Activated CD8-positive, alpha-beta memory T cell treated with anti-CD3 and anti-CD28 coated beads, Interleukin-2, amount 10 ng/mL, durations not matched to agents 7 days and 5 days (primary cell): ENCODE measurements at regions not wholly inside any gene's neighbourhood (a gene's known extent, or its start where the extent isn't known, plus 50 kb on each side); places are given as distances from the start of the nearest gene placed in this dataset.

Experiments used
- ATAC-seq: fragments of 150-1000 bp; cut with Tn5 transposase; one replicate; pipeline ENCODE4 v1.10.0; 2021; ENCODE audit warnings: moderate library complexity
- CTCF ChIA-PET: fragments of 350-600 bp; sonication (Branson Sonifier 250); formaldehyde crosslinking; loops from one replicate; lab custom pipeline; 2021; ENCODE audit warnings: antibody characterized with exemption; lab: Charles Lee
- DNase-seq: peaks from one replicate; pipeline ENCODE4 v3.0.0-alpha.2; 2020
- H3K27ac Mint-ChIP-seq: one replicate; pipeline ENCODE4 v1.8.0; 2021; ENCODE audit warnings: mild to moderate bottlenecking, mixed read lengths
- H3K27me3 Mint-ChIP-seq: one replicate; pipeline ENCODE4 v1.8.0; 2021; ENCODE audit warnings: mixed read lengths
- H3K36me3 Mint-ChIP-seq: one replicate; pipeline ENCODE4 v1.8.0; 2021; ENCODE audit warnings: mild to moderate bottlenecking, mixed read lengths
- H3K4me1 Mint-ChIP-seq: one replicate; pipeline ENCODE4 v1.8.0; 2021; ENCODE audit warnings: mixed read lengths
- H3K4me3 Mint-ChIP-seq: one replicate; pipeline ENCODE4 v1.8.0; 2021; ENCODE audit warnings: mild to moderate bottlenecking, moderate library complexity, mixed read lengths
- H3K9me3 Mint-ChIP-seq: one replicate; pipeline ENCODE4 v1.8.0; 2022; ENCODE audit warnings: low read depth, mixed read lengths

DNA sequence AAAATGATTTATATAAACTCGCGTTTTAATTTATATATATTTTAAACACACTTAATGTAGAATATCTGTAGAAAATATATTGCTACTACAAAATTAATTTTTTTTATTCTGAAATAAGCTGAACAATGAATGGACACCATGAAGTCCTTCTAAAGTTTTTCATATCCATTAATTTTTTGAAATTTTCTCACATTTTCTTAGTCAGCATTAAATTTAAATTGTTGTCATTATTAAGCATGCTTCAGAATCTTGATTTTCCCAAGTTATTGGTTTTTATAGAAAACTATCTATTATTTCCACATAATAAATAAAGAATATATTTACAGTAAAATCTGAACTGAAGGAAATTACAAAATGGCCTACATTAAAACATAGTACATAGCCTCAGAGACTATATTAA is 1314.9 kb upstream of the CDH6 start:
- Mint-ChIP-seq H3K36me3 (no peaks in the 10 kb centered on the region), H3K4me1 (no peaks in the 10 kb centered on the region), H3K27ac (no peak overlapping the region), H3K4me3 (no peak overlapping the region), H3K9me3 (peaks cover 8% of the 10 kb centered on the region), H3K27me3 (no peaks in the 10 kb centered on the region)
- DNase-seq (no peak), ATAC-seq (no peak)
- CTCF ChIA-PET = no interaction called here

DNA sequence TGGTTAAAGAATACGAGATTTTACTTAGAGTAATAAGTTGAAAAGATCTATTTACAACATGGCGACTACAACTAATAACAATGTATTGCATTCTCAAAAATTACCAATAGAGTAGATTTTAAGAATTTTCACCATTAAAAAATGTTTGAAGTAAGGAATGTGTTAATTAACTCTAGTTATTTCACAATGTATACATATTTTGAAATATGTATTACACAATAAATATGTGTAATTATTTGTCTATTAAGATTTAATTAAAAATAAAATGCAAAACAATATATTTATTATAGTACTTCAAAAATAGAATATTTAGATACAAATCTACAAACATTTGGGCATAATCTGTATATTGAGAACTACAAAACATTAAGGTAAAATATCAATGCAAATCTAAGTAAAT is 1326.3 kb upstream of the CDH6 start:
- ATAC-seq (no peak), DNase-seq (no peak)
- Mint-ChIP-seq H3K27me3 (no peaks in the 10 kb centered on the region), H3K9me3 (peaks cover 7% of the 10 kb centered on the region), H3K4me1 (no peaks in the 10 kb centered on the region), H3K27ac (no peak overlapping the region), H3K4me3 (no peak overlapping the region), H3K36me3 (no peaks in the 10 kb centered on the region)
- CTCF ChIA-PET = no interaction called here

DNA sequence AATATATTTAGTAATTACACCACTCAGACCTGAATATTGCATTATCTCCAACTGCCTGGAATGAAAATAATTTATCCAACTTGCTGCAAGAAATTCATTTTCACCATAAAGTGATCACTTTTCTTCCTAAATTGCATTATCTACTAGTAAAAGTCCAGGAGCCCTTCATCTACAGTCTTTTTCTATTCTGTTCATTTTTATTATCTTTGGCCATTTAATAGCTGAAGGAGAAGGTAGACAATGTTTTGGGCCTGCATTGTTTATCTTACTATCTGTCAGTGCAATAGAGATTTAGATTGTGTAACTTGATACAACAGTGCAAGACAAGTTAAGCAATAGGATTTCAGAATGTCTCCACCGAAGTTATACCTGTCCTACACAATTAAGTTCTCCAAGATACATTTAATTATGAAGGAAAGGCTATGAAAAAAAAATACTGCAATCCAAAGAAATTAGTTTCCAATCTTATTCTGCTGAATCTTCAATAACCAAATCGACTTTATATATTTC is 1339.7 kb upstream of the CDH6 start:
- Mint-ChIP-seq H3K4me3 (no peak overlapping the region), H3K36me3 (no peaks in the 10 kb centered on the region), H3K27ac (no peak overlapping the region), H3K9me3 (peaks cover 19% of the 10 kb centered on the region), H3K4me1 (no peaks in the 10 kb centered on the region), H3K27me3 (no peaks in the 10 kb centered on the region)
- ATAC-seq (no peak), DNase-seq (no peak)
- CTCF ChIA-PET = no interaction called here

DNA sequence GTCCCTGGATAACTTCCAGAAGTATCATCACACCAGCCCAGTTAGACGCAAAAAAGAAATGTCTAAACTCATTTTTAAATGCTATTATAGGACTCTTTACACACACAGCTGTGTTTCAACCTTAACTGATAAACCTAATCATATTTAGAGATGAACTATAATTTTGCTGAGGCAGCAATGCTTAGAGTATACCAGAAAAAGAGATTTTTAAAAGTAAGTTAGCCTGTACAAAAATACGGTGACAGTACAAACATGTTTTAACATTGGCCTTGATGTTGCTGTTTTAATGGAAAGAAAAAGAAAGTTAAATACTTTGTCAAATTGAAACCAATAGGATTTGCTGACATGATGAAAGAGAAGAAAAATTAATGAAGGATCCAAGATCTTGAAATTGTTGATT is 1341.2 kb upstream of the CDH6 start:
- DNase-seq = no peak
- H3K4me1 Mint-ChIP-seq = no peaks in the 10 kb centered on the region
- no peaks in the 10 kb centered on the region for H3K27me3 Mint-ChIP-seq
- no peak overlapping the region for H3K4me3 Mint-ChIP-seq
- H3K27ac Mint-ChIP-seq = no peak overlapping the region
- CTCF ChIA-PET = no interaction called here
- no peaks in the 10 kb centered on the region for H3K36me3 Mint-ChIP-seq
- ATAC-seq = no peak
- H3K9me3 Mint-ChIP-seq = peaks cover 17% of the 10 kb centered on the region

DNA sequence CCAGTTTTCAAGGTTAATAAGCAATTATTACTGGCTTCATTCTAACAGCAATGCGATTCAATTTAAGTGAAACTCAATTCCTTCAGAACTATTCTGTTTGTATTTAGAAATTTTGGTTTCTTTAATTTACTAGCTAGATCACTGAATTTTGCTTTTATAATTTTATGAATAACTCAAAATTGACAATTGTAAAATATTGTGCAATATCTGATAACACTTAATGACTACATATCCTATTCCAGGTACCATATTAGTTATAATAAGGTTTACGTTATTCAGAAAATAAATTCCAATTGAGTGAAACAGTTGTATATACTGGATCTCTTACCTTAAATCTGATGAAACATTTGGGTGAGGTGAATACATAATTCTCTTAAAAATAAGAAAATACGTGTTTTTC is 1348.3 kb upstream of the CDH6 start:
- CTCF ChIA-PET = no interaction called here
- no peaks in the 10 kb centered on the region for H3K36me3 Mint-ChIP-seq
- H3K4me1 Mint-ChIP-seq = no peaks in the 10 kb centered on the region
- no peak for DNase-seq
- peaks cover 12% of the 10 kb centered on the region for H3K9me3 Mint-ChIP-seq
- ATAC-seq = no peak
- H3K27ac Mint-ChIP-seq = no peak overlapping the region
- no peak overlapping the region for H3K4me3 Mint-ChIP-seq
- H3K27me3 Mint-ChIP-seq = no peaks in the 10 kb centered on the region

DNA sequence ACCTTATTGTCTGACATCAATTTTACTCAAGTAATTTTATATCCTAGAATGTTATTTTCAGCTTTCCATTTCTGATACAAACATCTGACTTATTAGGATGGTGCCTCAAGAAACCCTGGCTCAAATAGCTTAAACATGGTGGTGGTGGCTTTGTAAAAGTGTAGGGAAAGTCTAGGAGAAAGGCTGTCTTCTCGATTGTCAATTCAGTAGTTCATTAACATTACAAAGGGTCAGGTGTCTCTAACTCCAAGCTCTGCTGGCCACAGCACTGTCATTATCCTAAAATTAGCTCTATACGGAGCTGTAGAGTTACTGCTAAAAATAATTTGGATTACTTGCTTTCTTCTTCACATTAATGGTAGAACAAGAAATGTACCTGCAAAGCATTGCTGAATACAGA is 1360.1 kb upstream of the CDH6 start:
- Mint-ChIP-seq H3K27ac (no peak overlapping the region), H3K9me3 (peaks cover 5% of the 10 kb centered on the region), H3K4me3 (no peak overlapping the region), H3K27me3 (no peaks in the 10 kb centered on the region), H3K4me1 (no peaks in the 10 kb centered on the region), H3K36me3 (no peaks in the 10 kb centered on the region)
- CTCF ChIA-PET = no interaction called here
- ATAC-seq = no peak
- no peak for DNase-seq

DNA sequence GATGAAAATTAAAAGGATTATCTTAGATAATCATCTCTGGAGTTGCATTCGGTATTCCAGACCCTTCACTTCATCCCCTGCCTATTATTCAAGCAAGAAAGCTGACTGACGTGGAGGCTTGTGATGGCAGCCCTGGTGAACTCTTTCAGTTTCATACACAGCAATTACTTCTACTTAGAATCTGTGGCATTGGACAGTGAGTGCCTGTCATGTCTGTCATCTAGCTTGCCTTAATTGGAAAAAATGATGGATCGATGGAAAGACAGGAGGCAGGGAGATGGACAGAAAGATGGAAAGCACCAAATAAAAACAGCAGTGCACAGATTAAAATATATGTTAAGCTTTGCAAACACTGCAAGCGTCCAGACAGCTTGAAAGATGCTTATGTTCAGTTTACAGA is 1371.0 kb upstream of the CDH6 start:
- Mint-ChIP-seq H3K27me3 (no peaks in the 10 kb centered on the region), H3K4me3 (no peak overlapping the region), H3K4me1 (no peaks in the 10 kb centered on the region), H3K9me3 (peaks cover 18% of the 10 kb centered on the region), H3K36me3 (no peaks in the 10 kb centered on the region), H3K27ac (no peak overlapping the region)
- ATAC-seq (no peak), DNase-seq (no peak)
- CTCF ChIA-PET = no interaction called here

DNA sequence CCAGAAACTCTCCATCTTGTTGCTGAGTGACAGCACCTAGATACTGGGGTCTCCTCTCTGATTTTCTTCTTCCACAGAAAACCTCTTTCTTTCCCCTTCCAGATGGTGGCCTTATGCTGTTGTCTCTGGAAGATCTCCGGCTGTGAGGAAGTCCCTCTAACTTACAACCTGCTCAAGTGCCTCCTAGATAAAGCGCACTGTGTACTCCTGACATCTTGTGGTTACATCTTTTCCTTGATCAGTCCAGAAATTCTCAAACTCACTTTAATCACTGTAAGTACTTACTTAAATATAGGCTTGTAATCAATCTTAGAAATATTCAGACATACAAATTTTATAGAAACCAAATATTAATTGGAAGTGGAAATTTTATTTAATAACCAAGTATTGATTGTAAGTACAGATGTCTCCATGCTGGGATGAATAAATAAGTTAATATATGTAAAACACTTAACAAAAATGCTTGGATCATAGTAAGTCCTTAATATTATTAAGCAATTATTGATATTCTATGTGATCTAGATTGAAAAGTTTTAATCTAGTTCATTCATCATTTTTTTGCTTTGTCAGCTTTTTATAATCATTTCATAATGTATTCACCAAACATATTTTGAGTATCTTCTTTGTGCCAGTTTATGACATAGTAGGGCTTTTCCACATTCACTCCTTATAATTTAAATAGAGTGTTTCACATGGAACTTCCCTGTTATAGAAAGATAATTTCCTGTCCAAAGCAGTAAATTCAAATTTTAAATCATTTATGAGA is 1381.4 kb upstream of the CDH6 start:
- Mint-ChIP-seq H3K36me3 (no peaks in the 10 kb centered on the region), H3K27ac (no peak overlapping the region), H3K27me3 (no peaks in the 10 kb centered on the region), H3K4me3 (no peak overlapping the region), H3K9me3 (peaks cover 10% of the 10 kb centered on the region), H3K4me1 (no peaks in the 10 kb centered on the region)
- ATAC-seq (no peak), DNase-seq (no peak)
- CTCF ChIA-PET = no interaction called here

DNA sequence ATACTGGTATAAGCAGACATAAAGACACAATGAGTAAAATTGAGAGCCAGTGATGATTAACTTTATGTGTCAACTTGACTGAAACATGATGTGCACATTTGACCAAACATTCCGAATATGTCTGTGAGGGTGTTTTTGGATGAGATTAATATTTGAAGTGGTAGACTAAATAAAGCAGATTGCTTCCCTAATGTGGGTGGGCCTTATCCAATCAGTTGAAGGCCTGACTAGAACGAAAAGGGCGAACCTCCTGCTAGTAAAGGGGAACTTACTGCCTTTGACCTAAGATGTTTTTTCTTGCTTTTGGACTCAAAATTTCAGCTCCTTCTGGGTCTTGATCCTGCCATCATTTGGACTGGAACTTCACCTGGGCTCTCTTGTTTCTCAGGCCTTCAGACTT is 1387.7 kb upstream of the CDH6 start:
- CTCF ChIA-PET = no interaction called here
- Mint-ChIP-seq H3K36me3 (no peaks in the 10 kb centered on the region), H3K4me1 (no peaks in the 10 kb centered on the region), H3K4me3 (no peak overlapping the region), H3K27ac (no peak overlapping the region), H3K9me3 (peaks cover 9% of the 10 kb centered on the region), H3K27me3 (no peaks in the 10 kb centered on the region)
- no peak for DNase-seq
- no peak for ATAC-seq

DNA sequence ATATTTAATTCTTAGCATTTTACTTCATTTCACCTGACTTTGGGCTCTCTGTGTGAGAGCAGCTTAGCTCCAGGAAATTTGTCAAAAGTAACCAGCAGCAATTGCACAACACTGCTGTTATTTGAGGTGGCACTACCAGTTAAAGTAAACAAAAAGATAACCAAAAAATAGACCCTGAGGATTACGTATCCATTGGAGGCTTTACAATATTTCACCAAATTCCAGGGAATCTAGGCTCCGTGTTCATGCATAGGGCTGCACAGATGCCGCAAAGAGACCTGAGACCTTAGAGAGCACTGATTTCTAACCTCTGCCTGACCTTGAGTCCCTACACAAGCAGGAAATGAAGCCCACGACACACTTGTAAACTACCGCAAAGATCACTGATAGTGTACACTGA is 1392.7 kb upstream of the CDH6 start:
- ATAC-seq (no peak), DNase-seq (no peak)
- H3K27me3 Mint-ChIP-seq = no peaks in the 10 kb centered on the region
- no peak overlapping the region for H3K27ac Mint-ChIP-seq
- no peaks in the 10 kb centered on the region for H3K4me1 Mint-ChIP-seq
- H3K36me3 Mint-ChIP-seq = no peaks in the 10 kb centered on the region
- no peak overlapping the region for H3K4me3 Mint-ChIP-seq
- CTCF ChIA-PET = no interaction called here
- peaks cover 5% of the 10 kb centered on the region for H3K9me3 Mint-ChIP-seq

DNA sequence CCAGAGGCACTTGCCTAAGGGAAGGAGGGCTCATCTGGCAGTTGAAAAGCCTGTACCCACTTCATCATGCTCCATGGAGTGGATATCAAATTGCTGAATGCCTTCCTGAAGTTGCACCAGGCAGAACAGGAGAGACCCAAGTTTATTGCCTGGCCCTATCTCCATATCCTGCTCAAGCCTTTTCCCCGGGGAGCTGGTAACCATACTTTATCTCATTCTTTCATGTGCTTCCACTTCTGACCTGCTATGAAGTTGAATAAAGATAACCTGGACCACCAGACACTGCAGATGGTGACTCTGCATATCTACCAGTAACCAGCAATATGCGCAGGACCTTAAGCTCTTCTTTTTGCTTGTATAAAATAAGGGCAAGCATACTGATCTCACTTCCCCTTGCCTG is 1397.5 kb upstream of the CDH6 start:
- Mint-ChIP-seq H3K27me3 (no peaks in the 10 kb centered on the region), H3K36me3 (no peaks in the 10 kb centered on the region), H3K27ac (no peak overlapping the region), H3K4me1 (no peaks in the 10 kb centered on the region), H3K4me3 (no peak overlapping the region), H3K9me3 (peaks cover 10% of the 10 kb centered on the region)
- ATAC-seq (no peak), DNase-seq (no peak)
- CTCF ChIA-PET = no interaction called here

DNA sequence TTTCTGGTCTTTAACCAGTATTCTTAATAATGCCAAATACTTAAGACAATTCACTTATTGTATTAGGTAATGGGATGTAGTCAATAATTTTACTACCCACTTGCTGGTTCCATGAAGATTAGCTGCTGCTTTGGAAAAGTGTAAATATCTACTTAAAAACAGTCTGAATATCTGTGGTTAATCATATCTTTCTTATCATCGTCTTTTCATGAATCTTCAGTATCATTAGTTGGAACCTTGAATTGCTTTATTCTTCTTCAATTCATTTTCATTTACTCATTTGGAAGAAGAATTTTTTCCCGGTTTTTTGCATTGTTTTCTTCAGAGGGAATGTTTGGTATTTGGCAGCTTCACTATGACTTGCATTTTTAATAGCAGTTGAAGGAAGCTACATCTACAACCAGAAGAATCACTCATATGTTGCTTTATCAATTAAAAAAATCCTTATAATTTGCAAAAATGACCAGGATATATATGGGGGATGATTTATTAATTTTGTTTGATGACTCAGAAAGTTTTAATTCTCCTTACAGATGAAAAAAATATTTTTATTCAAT is 1398.3 kb upstream of the CDH6 start:
- DNase-seq (no peak), ATAC-seq (no peak)
- CTCF ChIA-PET = no interaction called here
- H3K27me3 Mint-ChIP-seq = no peaks in the 10 kb centered on the region
- no peak overlapping the region for H3K4me3 Mint-ChIP-seq
- no peak overlapping the region for H3K27ac Mint-ChIP-seq
- no peaks in the 10 kb centered on the region for H3K36me3 Mint-ChIP-seq
- H3K9me3 Mint-ChIP-seq = peaks cover 7% of the 10 kb centered on the region
- H3K4me1 Mint-ChIP-seq = no peaks in the 10 kb centered on the region

DNA sequence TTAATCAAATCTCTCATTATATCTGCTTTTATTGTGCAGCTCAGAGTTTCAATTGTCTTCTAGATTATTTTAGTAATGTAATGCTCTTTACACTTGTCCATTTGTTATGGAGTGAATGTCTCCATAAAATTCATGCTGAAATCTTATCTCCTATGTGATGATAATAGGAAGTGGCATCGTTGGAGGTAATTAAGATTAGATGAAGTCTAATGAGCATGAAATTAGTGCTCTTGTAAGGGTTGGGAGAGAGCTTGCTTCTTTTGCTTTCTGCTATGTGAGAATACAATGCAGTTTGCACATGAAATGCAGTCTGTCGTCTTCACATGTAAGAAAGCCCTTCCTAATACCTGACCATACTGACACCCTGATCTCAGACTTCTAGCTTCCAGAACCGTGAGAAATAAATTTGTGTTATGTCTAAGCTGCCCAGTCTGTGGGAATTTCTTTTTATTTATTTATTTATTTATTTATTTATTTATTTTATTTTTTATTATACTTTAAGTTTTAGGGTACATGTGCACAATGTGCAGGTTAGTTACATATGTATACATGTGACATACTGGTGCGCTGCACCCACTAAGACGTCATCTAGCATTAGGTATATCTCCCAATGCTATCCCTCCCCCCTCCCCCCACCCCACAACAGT is 1399.2 kb upstream of the CDH6 start:
- peaks cover 7% of the 10 kb centered on the region for H3K9me3 Mint-ChIP-seq
- H3K27ac Mint-ChIP-seq = no peak overlapping the region
- no peaks in the 10 kb centered on the region for H3K27me3 Mint-ChIP-seq
- H3K36me3 Mint-ChIP-seq = no peaks in the 10 kb centered on the region
- DNase-seq (no peak), ATAC-seq (no peak)
- no peaks in the 10 kb centered on the region for H3K4me1 Mint-ChIP-seq
- CTCF ChIA-PET = no interaction called here
- H3K4me3 Mint-ChIP-seq = no peak overlapping the region

DNA sequence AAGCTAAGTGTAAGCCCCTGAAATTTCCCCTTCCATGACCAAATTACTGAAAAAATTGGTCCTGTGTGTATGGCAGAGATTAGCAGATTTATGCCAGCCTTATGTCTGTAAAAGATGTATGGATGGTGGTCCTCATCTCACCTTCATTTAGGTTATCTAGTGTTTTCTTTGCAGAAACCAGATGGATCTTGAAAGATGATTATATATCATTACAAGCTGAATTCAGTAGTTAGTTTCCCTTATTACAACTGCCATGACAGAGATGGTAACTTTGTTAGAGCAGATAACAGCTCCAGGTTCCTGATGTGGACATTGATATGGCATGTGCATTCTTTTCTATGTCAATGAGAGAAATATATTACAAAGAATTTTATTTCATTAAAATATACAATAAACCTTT is 1403.2 kb upstream of the CDH6 start:
- Mint-ChIP-seq H3K27me3 (no peaks in the 10 kb centered on the region), H3K27ac (no peak overlapping the region), H3K9me3 (peaks cover 14% of the 10 kb centered on the region), H3K4me3 (no peak overlapping the region), H3K36me3 (no peaks in the 10 kb centered on the region), H3K4me1 (no peaks in the 10 kb centered on the region)
- no peak for DNase-seq
- ATAC-seq = no peak
- CTCF ChIA-PET = no interaction called here
